ENCODE measurements at regions not wholly inside any gene's neighbourhood (a gene's known extent, or its start where the extent isn't known, plus 50 kb on each side); places are given as distances from the start of the nearest gene placed in this dataset.
A peak's percentile ranks its signal among the peaks of the same experiment; 100 is the strongest.

GRCh38 chr1:38500352-38500751, 359.2 kb downstream of the RRAGC start:
- peak in 4 of 6 experiments; percentile 45 to 65 (median 54) for TF ChIP-seq CTCF (IDR thresholded peaks at IDR 0.05)
- TF ChIP-seq POLR2A (IDR thresholded peaks at IDR 0.05) = no peak
